K562 (cell line): ENCODE measurements at regions not wholly inside any gene's neighbourhood (a gene's known extent, or its start where the extent isn't known, plus 50 kb on each side); places are given as distances from the start of the nearest gene placed in this dataset.

Source experiments
- ATAC-seq: fragments of 200-7000 bp; cut with Tn5 transposase; 3 replicates; pipeline ENCODE4 v1.9.1; 2020; ENCODE audit warnings: moderate library complexity
- BruUV-seq: library from RNA; stranded (reverse); fragments of 400-500 nt; replicated peaks from 2 replicates; lab custom pipeline; 2021; lab: Mats Ljungman, UMichigan
- CTCF ChIA-PET: fragments of 300-600 bp; formaldehyde crosslinking; extraction: SDS; loops from one replicate; lab custom pipeline; 2021; ENCODE audit warnings: low intra/inter-chr PET ratio; lab: Yijun Ruan, JAX
- POLR2A ChIA-PET: fragments of 300-600, 350-650 bp; sonication (Branson Sonifier 250); formaldehyde crosslinking; extraction: SDS; loops from one replicate; lab custom pipeline; 2021; ENCODE audit warnings: antibody characterized with exemption, inconsistent platforms; lab: Yijun Ruan, JAX
- DNase-seq, 4 experiments: peaks; one replicate each; pipeline versions ENCODE4 v3.0.0 to v3.0.0-alpha.2; 2011 to 2018; ENCODE audit warnings: low spot score in 3 of 4, mixed read lengths in 3 of 4; ENCODE audit errors: extremely low read depth in 1 of 4
- FAIRE-seq: peaks from 2 replicates; lab custom pipeline; 2011; peaks lifted over from hg19 to GRCh38; lab: Jason Lieb, UNC
- H2AFZ ChIP-seq: 2 replicates; pipeline ENCODE4 v1.6.0; 2011; ENCODE audit warnings: low read depth, low read length, control low read depth, inconsistent platforms
- H3K27ac ChIP-seq: fragments of 200-600 bp; 3 replicates; pipeline ENCODE4 v1.8.0; 2011; ENCODE audit warnings: low read depth, mild to moderate bottlenecking, control low read depth, inconsistent platforms, low read length, moderate library complexity, mixed read lengths; ENCODE audit errors: extremely low read depth
- H3K27me3 ChIP-seq, 2 experiments: fragments of 300-600 bp in 1 of 2; 2 replicates in 1 of 2; 3 replicates in 1 of 2; pipeline versions ENCODE4 v1.6.0 to v1.8.0; 2011; ENCODE audit warnings: inconsistent platforms in 2 of 2, low read length in 2 of 2, mild to moderate bottlenecking in 1 of 2, mixed read lengths in 1 of 2, moderate library complexity in 1 of 2; ENCODE audit not compliant: control insufficient read depth in 2 of 2, insufficient read depth in 2 of 2
- H3K36me3 ChIP-seq: fragments of 300-600 bp; 3 replicates; pipeline ENCODE4 v1.8.0; 2011; ENCODE audit warnings: mild to moderate bottlenecking, low read length, inconsistent platforms; ENCODE audit not compliant: control insufficient read depth, insufficient read depth
- H3K4me1 ChIP-seq, 2 experiments: fragments of 200-600 bp in 1 of 2; replicated peaks in 1 of 2; 2 replicates in 1 of 2; 3 replicates in 1 of 2; pipeline versions ENCODE4 v1.5.1 to v1.8.0; 2011; ENCODE audit warnings: inconsistent platforms in 2 of 2, low read length in 2 of 2, mild to moderate bottlenecking in 1 of 2, mixed read lengths in 1 of 2, moderate library complexity in 1 of 2; ENCODE audit not compliant: control insufficient read depth in 2 of 2, insufficient read depth in 2 of 2
- H3K4me2 ChIP-seq: 2 replicates; pipeline ENCODE4 v1.6.1; 2011; ENCODE audit warnings: low read length, control low read depth, inconsistent platforms, mixed read lengths; ENCODE audit not compliant: insufficient read depth
- H3K4me3 ChIP-seq: fragments of 200-600 bp; sonication (generic), shearing (Covaris generic); 2 replicates; pipeline ENCODE4 v1.5.1; 2016; ENCODE audit warnings: control low read depth, inconsistent platforms
- H3K79me2 ChIP-seq: fragments of 200-600 bp; 3 replicates; pipeline ENCODE4 v1.8.0; 2011; ENCODE audit warnings: low read length, inconsistent platforms; ENCODE audit not compliant: control insufficient read depth, insufficient read depth
- H3K9ac ChIP-seq, 2 experiments: 2 replicates each; pipeline versions ENCODE4 v1.6.0 to v1.6.1; 2011; ENCODE audit warnings: low read depth in 2 of 2, low read length in 2 of 2, control low read depth in 1 of 2, inconsistent platforms in 1 of 2, mild to moderate bottlenecking in 1 of 2, mixed read lengths in 1 of 2; ENCODE audit not compliant: insufficient read depth in 1 of 2
- H3K9me1 ChIP-seq: one replicate; pipeline ENCODE4 v1.6.0; 2011; ENCODE audit warnings: inconsistent platforms, mild to moderate bottlenecking, low read length, moderate library complexity; ENCODE audit not compliant: control insufficient read depth, insufficient read depth
- H3K9me3 ChIP-seq: replicated peaks from 2 replicates; pipeline ENCODE4 v1.5.1; 2011; ENCODE audit warnings: low read depth, low read length, inconsistent platforms; ENCODE audit not compliant: control insufficient read depth, insufficient read depth
- H4K20me1 ChIP-seq: replicated peaks from 2 replicates; pipeline ENCODE4 v1.6.1; 2011; ENCODE audit warnings: low read length, inconsistent platforms, mixed read lengths; ENCODE audit not compliant: control insufficient read depth, insufficient read depth
- DACH1 ChIP-seq: fragments of 450-650 bp; IDR thresholded peaks from 2 replicates; pipeline ENCODE4 v1.6.1; 2018; ENCODE audit not compliant: partially characterized antibody
- KDM1A ChIP-seq, 2 experiments: fragments of 450-650 bp; IDR thresholded peaks; 2 replicates each; pipeline ENCODE4 v1.6.1; 2016; ENCODE audit warnings: mild to moderate bottlenecking in 2 of 2
- MCM3 ChIP-seq: fragments of 450-650 bp; IDR thresholded peaks from 2 replicates; pipeline ENCODE4 v1.6.1; 2016
- POLR2B ChIP-seq: fragments of 450-650 bp; IDR thresholded peaks from 2 replicates; pipeline ENCODE4 v1.6.1; 2018; ENCODE audit warnings: low read depth; ENCODE audit not compliant: partially characterized antibody
- RFX1 ChIP-seq: fragments of 450-650 bp; IDR thresholded peaks from 2 replicates; pipeline ENCODE4 v1.6.1; 2016; ENCODE audit warnings: mild to moderate bottlenecking, moderate library complexity
- SMARCC2 ChIP-seq: fragments of 450-650 bp; IDR thresholded peaks from 2 replicates; pipeline ENCODE4 v1.6.1; 2017; ENCODE audit warnings: antibody characterized with exemption, moderate library complexity, mild to moderate bottlenecking, low read depth
- ZNF174 ChIP-seq: fragments of 250-450 bp; sonication (Bioruptor Pico); IDR thresholded peaks from 2 replicates; pipeline ENCODE4 v1.4.0; 2020; ENCODE audit warnings: mild to moderate bottlenecking
- ZNF282 ChIP-seq: sonication (generic); formaldehyde crosslinking; IDR thresholded peaks from 2 replicates; pipeline ENCODE4 v1.8.1; 2023; ENCODE audit warnings: missing genetic modification reagents
- ZNF668 ChIP-seq: fragments of 250-450 bp; sonication (Bioruptor Pico); IDR thresholded peaks from 2 replicates; pipeline ENCODE4 v1.8.0; 2022; ENCODE audit warnings: mild to moderate bottlenecking, inconsistent platforms
- in situ Hi-C: fragments of 300-500 bp; cut with MboI; formaldehyde crosslinking; loops from 4 replicates; pipeline ENCODE4 v1.15.0; 2018; ENCODE audit warnings: inconsistent platforms, mixed read lengths
- intact Hi-C: fragments of 100-400 bp; cut with micrococcal nuclease; formaldehyde crosslinking; loops from 2 replicates; pipeline ENCODE4 v1.14.2; 2022
- TF ChIP-seq, protein P1 (sequence below): fragments of 250-450 bp; sonication (Bioruptor Pico); IDR thresholded peaks from 2 replicates; pipeline ENCODE4 v1.5.0; 2021
- TF ChIP-seq, protein P2 (sequence below): fragments of 250-450 bp; sonication (Bioruptor Pico); IDR thresholded peaks from 2 replicates; pipeline ENCODE4 v1.5.0; 2020; ENCODE audit warnings: mild to moderate bottlenecking, borderline replicate concordance
- TF ChIP-seq, protein P3 (sequence below): sonication (generic); formaldehyde crosslinking; IDR thresholded peaks from 2 replicates; pipeline ENCODE4 v1.8.0; 2022; ENCODE audit warnings: mild to moderate bottlenecking, missing genetic modification reagents
- TF ChIP-seq, protein P4 (sequence below): sonication (generic); formaldehyde crosslinking; IDR thresholded peaks from 2 replicates; pipeline ENCODE4 v1.8.0; 2022; ENCODE audit warnings: mild to moderate bottlenecking, missing genetic modification reagents
- TF ChIP-seq, protein P5 (sequence below): fragments of 450-650 bp; IDR thresholded peaks from 2 replicates; pipeline ENCODE4 v1.6.1; 2018; ENCODE audit warnings: mild to moderate bottlenecking, low read depth; ENCODE audit not compliant: partially characterized antibody

DNA sequence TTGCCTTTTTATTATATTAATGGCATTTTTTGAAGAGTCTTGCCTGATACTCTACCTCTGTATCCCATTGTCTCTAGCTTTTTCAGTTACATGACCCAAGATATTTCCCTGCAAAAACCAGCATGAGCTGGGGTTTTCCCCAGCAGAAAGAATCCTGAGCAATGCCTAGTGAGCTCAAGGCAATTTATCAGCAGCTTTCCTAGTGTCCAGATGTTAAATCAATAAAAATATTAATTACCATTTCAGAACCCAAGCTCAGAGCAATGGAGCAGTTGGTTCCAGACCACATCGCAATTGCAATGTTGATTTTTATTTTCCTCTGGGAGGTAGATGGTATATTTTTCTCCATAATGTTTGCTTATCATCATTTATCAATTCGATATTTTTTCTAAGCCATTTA is 137.2 kb downstream of the RAB38 start (continued):
- TF ChIP-seq, protein P1, sequence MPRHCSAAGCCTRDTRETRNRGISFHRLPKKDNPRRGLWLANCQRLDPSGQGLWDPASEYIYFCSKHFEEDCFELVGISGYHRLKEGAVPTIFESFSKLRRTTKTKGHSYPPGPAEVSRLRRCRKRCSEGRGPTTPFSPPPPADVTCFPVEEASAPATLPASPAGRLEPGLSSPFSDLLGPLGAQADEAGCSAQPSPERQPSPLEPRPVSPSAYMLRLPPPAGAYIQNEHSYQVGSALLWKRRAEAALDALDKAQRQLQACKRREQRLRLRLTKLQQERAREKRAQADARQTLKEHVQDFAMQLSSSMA = no peak
- no peak for TF ChIP-seq MCM3
- TF ChIP-seq, protein P2, sequence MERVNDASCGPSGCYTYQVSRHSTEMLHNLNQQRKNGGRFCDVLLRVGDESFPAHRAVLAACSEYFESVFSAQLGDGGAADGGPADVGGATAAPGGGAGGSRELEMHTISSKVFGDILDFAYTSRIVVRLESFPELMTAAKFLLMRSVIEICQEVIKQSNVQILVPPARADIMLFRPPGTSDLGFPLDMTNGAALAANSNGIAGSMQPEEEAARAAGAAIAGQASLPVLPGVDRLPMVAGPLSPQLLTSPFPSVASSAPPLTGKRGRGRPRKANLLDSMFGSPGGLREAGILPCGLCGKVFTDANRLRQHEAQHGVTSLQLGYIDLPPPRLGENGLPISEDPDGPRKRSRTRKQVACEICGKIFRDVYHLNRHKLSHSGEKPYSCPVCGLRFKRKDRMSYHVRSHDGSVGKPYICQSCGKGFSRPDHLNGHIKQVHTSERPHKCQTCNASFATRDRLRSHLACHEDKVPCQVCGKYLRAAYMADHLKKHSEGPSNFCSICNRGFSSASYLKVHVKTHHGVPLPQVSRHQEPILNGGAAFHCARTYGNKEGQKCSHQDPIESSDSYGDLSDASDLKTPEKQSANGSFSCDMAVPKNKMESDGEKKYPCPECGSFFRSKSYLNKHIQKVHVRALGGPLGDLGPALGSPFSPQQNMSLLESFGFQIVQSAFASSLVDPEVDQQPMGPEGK (CRISPR knock-in tag) = no peak
- no peak for TF ChIP-seq ZNF174

DNA sequence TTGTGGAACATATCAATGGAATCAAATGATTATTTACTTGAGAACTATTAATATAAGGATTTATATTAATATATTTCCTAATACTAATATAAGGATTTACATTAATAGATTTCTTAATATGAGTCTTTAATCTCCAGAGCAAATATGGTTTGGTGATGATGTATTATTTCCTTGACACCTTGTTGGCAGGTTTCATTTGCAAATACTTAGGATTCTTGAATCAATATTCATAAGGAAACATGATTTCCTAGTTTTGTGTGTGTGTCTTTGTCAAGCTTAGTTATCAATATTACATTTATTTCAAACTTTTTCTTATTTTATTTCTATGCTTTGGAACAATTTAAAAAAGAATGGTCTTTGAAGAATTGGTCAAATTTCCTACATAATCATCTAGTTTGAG is 138.5 kb downstream of the RAB38 start:
- in situ Hi-C loops = no loop called here
- no TSS peak for BruUV-seq
- CTCF ChIA-PET = no interaction called here
- no peak for TF ChIP-seq RFX1
- no peak for TF ChIP-seq POLR2B
- TF ChIP-seq KDM1A (IDR thresholded peaks at IDR 0.05) = no peak
- TF ChIP-seq, protein P3, sequence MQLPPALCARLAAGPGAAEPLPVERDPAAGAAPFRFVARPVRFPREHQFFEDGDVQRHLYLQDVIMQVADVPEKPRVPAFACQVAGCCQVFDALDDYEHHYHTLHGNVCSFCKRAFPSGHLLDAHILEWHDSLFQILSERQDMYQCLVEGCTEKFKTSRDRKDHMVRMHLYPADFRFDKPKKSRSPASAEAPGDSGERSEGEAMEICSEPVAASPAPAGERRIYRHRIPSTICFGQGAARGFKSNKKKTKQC (CRISPR knock-in tag) = no peak
- TF ChIP-seq, protein P4, sequence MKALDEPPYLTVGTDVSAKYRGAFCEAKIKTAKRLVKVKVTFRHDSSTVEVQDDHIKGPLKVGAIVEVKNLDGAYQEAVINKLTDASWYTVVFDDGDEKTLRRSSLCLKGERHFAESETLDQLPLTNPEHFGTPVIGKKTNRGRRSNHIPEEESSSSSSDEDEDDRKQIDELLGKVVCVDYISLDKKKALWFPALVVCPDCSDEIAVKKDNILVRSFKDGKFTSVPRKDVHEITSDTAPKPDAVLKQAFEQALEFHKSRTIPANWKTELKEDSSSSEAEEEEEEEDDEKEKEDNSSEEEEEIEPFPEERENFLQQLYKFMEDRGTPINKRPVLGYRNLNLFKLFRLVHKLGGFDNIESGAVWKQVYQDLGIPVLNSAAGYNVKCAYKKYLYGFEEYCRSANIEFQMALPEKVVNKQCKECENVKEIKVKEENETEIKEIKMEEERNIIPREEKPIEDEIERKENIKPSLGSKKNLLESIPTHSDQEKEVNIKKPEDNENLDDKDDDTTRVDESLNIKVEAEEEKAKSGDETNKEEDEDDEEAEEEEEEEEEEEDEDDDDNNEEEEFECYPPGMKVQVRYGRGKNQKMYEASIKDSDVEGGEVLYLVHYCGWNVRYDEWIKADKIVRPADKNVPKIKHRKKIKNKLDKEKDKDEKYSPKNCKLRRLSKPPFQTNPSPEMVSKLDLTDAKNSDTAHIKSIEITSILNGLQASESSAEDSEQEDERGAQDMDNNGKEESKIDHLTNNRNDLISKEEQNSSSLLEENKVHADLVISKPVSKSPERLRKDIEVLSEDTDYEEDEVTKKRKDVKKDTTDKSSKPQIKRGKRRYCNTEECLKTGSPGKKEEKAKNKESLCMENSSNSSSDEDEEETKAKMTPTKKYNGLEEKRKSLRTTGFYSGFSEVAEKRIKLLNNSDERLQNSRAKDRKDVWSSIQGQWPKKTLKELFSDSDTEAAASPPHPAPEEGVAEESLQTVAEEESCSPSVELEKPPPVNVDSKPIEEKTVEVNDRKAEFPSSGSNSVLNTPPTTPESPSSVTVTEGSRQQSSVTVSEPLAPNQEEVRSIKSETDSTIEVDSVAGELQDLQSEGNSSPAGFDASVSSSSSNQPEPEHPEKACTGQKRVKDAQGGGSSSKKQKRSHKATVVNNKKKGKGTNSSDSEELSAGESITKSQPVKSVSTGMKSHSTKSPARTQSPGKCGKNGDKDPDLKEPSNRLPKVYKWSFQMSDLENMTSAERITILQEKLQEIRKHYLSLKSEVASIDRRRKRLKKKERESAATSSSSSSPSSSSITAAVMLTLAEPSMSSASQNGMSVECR (CRISPR knock-in tag) = no peak
- TF ChIP-seq DACH1 = no peak
- no peak for TF ChIP-seq SMARCC2
- TF ChIP-seq ZNF668 (CRISPR knock-in tag) = no peak
- TF ChIP-seq, protein P5, sequence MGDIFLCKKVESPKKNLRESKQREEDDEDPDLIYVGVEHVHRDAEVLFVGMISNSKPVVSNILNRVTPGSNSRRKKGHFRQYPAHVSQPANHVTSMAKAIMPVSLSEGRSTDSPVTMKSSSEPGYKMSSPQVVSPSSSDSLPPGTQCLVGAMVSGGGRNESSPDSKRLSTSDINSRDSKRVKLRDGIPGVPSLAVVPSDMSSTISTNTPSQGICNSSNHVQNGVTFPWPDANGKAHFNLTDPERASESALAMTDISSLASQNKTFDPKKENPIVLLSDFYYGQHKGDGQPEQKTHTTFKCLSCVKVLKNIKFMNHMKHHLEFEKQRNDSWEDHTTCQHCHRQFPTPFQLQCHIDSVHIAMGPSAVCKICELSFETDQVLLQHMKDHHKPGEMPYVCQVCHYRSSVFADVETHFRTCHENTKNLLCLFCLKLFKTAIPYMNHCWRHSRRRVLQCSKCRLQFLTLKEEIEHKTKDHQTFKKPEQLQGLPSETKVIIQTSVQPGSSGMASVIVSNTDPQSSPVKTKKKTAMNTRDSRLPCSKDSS = no peak
- TF ChIP-seq ZNF282 = no peak

More for the DNA sequence above, 138.5 kb downstream of the RAB38 start:
- Histone ChIP-seq H3K27ac (no peak overlapping the region), H3K27me3 (no peaks in the 10 kb centered on the region), H3K4me2 (no peak overlapping the region), H2AFZ (no peak overlapping the region), H3K4me1 (no peaks in the 10 kb centered on the region), H3K36me3 (no peaks in the 10 kb centered on the region), H3K9me1 (no peaks in the 10 kb centered on the region), H3K9me3 (no peaks in the 10 kb centered on the region), H3K9ac (no peak overlapping the region), H4K20me1 (no peaks in the 10 kb centered on the region), H3K4me3 (no peak overlapping the region), H3K79me2 (no peaks in the 10 kb centered on the region)
- intact Hi-C loops = no loop called here
- ATAC-seq (no peak), FAIRE-seq (no peak), DNase-seq (no peak)
- POLR2A ChIA-PET = no interaction called here
